ENCODE measurements at regions not wholly inside any gene's neighbourhood (a gene's known extent, or its start where the extent isn't known, plus 50 kb on each side); places are given as distances from the start of the nearest gene placed in this dataset.
"Not testable (repeated sequence)": the region's sequence is repeated elsewhere in the genome, so short reads cannot be mapped to it uniquely, and the experiment has no call there.

DNA sequence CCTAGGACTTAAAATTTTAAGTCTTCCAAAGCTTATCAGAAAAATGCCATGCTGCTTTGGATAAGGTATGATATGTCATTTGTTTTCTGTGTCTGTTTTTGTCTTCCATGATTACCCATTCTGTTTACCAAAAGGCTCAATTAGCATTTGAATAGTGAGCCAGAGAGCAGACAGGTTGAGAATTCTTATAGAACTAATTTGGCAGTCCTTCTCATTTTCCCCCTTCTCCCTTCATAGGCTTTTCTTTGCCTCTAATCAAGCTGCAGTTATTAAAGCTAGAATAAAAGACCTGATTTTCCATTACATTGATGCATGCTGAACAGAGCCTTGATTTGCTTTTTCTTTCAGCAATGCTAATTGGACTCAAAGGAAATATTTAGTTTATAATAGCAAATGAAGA, 993.0 kb downstream of the MAT2B start:
- no peak for DNase-seq (ENCODE audit: low read depth in 2 of 2)

DNA sequence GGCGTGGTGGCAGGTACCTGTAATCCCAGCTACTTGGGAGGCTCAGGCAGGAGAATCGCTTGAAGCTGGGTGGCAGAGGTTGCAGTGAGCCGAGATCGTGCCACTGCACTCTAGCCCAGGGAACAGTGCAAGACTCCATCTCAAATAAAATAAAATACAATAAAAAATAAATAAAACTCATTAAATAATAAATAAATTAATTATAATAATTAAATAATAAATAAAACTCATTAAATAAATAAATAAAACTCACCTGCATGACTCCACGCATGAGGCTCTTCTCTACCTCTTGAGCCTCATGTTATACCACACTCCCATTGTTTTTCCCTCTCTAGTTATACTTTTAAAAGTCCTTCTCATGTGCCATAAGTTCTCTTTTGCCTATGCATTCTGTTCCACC, 995.4 kb downstream of the MAT2B start:
- DNase-seq (ENCODE audit: low read depth in 2 of 2): no peak

DNA sequence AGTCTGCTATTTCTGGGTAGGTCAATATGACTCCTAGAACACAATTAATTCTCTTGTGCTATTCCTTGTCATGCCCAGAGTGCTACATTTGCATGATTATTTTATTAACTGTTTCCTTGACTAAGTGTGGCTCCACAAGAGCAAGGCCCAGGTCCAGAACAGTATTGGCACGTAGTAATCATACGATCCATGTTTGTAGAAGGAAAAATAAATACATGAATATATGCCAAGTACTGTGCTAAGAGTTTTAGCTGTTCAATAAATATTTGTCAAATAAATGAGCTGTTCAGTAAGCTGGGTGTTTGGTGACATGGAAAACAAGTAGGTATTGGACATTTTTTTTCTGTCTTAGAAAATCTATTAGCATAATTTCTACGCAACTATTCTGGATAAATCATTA, 995.9 kb downstream of the MAT2B start:
- DNase-seq (ENCODE audit: low read depth in 2 of 2): no peak

DNA sequence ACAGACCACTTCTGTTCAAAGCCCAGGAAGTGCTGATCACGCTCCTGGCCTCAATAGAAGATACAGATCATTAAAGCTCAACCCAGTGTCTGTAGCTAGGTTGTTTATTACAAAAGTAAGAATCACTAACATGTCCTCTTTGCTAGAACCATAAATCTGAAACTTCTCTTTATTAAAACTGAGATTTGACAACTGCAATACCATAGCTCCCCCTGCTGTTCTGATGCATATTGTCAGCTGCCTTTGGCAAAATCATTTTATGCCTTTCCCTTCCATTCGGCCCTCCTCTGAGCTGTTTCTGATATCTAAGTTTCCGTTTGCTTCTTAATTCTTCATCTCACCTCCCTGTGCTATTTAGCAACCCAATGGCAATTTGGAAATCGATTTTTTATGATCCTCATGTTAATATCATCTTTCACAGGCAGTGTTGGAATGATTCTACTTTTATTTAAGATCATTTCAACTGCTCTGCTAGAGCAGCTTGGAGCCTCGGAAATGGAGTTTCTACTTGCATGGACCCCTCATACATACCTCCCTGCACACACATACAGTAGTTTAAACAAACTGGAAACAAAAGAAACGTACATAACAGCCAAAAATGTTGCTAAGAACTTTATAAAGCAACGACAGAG, 998.8 kb downstream of the MAT2B start:
- no peak for DNase-seq (ENCODE audit: low read depth in 2 of 2)

DNA sequence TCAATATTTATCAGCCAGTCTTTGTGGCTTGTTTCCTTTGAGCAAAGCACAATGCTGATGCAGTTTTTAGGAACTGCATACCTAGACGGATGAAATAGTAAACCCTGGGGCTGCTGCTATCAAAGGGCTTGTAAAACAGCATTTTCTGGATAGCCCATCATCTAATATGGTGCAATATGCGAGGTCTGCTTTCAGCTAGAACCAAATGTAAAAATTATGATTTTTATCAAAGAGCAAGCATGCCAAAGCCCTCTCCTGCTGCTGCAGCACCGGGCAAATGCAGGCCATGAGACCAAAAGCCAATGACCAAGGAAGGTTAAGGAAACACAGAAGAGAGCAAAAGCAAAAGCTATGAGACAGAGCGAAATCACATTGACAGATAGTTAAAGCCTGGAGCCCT, 1000.4 kb downstream of the MAT2B start:
- no peak for DNase-seq (ENCODE audit: low read depth in 2 of 2)

DNA sequence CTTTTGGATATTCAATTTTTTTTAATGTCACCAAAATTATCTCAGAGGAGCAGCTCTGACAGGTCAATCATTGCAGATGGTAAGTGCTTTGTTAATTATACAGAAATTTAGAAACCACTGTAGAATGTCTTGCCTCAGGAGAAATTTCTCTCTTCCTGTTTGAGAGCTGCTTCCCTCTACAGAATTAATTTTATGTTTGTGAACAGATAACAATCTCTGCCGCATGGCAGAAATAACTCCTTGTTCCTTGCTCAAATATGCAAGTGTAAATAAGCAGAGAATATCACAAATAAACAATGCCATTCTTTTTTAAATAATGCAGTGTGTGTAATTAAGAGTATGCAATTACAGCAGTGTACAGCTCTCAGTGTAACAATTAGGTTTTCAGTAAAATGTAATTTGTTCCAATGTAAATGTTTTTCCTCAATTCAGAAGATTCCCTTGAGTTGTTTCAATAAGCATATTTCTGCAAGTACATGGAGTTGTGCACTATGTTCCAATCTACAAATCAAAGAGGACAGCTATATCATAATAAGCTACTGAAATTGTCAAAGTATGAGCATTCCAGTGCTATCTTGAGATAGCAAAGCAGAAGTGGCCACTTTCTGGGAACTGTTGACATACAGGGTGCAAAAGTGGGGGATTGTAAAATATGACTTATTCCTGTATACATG, 1012.8 kb downstream of the MAT2B start:
- DNase-seq (ENCODE audit: low read depth in 2 of 2): no peak

DNA sequence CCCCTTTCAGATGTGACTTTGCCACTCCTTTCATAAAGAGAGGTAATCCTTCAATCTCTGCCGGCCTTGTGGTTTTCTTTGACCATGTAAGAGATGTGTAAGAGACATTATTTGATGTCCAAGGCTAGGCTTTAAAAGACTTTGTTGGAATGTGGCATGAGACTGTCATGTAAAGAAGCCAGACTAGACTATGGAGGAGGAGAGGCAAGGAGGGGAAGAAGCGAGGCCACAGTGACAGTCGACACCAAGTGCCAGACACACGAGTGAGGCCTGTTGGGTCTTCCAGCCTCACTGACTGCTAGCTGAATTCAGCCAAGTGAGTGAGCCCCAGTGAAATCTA, 1013.3 kb downstream of the MAT2B start:
- no peak for DNase-seq (ENCODE audit: low read depth in 2 of 2)

DNA sequence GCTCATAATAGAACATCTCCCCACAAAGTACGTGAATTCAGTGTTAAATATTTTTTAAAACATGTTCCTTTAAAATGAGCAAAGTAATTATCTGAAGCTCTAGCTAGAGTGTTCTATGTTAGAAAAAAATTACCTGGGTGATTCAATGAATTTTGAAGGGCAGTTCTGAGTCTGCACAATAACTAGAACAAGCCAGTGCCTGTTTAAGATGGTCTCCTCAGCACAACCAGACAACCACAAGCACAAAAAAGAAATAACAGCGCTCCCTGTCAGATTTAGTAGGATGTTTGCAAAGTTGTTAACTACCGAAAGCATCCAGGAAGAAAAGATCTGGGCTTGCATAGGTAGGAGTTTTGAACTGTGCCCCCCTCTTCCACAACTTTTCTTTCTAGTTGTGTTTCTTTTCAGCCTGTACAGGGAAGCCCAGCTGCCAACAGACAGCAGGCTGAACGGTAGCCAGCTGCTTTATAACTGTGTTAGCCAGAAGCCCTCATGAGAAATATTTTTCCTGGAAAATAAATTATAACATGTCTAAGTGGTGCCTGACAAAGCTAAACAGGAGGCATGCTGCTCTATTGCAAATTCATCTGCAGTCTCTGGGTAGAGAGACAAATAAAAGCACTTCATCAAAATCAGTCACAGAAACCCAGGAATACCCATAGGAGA, 1026.9 kb downstream of the MAT2B start:
- no peak for DNase-seq (ENCODE audit: low read depth in 2 of 2)

DNA sequence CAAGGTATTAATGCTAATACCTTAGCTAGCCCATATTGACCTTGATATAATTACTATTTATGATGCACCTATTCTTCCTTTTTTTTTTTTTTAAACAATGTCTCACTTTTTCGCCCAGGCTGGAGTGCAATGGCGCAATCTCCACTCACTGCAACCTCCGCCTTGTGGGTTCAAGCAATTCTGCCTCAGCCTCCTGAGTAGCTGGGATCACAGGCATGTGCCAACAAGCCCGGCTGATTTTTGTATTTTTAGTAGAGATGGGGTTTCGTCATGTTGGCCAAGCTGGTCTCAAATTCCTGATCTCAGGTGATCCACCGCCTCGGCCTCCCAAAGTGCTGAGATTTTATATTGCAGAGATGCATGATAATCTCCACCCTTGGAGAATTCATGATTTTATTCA, 1028.0 kb downstream of the MAT2B start:
- not testable (repeated sequence) for DNase-seq (ENCODE audit: low read depth in 2 of 2)

DNA sequence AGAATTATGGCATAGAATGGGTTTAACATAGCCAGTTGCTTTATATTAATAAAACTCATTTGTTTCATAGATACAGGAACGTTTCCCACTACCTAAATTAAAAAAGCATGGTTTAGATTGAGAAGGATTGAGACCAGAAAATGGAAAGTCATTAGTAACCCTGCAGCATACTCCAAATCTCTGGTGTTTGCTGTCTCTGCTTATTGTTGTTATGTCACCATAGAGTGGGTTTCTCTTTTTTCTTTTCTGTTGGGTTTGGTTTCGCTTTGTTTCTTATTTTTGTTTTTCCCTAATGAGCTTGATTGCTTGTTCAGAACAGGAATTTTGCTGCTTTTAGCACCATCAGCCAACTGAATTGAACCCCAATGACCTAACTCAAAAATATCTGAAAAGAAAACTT, 1034.8 kb downstream of the MAT2B start:
- DNase-seq (ENCODE audit: low read depth in 2 of 2): no peak

DNA sequence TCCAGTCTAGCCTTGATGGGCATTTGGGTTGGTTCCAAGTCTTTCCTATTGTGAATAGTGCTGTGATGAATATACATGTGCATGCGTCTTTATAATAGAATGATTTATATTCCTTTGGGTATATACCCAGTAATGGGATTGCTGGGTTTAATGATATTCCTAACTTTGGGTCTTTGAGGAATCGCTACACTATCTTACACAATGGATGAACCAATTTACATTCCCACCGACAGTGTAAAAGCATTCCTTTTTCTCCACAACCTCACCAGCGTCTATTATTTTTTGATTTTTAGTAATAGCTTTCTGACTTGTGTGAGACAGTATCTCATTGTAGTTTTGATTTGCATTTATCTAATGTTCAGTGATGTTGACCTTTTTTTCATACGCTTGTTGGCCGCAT, 1040.1 kb downstream of the MAT2B start:
- DNase-seq (ENCODE audit: low read depth in 2 of 2): no peak

DNA sequence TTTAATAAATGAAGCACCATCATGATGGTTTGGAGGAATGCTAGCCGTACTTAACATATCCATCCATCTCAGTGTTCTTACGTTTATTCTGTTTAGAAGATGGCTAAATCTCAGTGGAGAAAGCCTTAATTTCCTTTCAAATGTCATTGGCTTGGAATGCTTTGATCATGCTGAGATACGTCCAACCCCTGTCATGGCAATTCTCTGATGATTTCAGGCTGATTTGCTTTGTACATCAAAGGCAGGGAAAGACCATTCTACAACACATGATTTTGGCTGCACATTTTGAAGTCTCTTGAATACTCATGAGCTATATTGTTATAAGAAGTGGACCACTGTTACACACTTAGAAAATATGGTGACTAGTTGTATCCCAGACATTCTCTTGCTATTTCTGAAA, 1048.4 kb downstream of the MAT2B start:
- DNase-seq (ENCODE audit: low read depth in 2 of 2): no peak

DNA sequence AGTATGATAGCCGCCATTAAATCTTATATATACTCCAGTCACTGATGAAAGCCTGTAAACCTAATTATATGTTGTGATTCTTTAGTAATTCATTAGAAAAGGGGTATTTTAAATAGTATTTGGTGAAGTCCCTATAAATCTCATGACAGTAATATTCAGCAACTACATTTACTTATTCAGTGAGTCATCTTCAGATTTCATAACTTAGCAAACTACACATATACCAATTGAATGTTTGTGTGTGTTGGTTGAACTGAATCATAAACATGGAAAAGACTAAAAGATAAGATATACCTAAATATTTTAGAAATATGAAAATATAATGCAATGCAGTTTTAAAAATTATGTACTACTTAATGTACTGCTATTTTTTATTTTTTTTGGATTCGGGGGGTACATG, 1050.4 kb downstream of the MAT2B start:
- no peak for DNase-seq (ENCODE audit: low read depth in 2 of 2)

DNA sequence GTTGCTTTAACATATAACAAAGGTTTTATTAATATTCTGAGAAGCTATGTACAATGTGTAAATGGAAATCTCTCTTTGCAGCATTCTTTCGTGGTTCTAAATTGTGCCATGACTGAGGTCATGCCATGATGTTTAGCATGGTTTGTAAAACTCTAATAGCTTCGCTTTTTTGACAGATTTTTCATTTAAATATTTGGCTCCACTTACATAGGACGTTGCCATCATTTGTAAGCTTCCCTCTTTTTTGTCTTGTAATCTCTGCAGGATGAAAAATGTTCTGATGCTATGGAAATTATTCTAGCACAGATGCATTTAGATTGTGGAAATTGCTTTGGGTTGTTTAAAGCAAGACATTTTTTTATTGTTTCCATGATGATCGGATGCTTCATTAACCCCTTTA, 1054.8 kb downstream of the MAT2B start:
- DNase-seq (ENCODE audit: low read depth in 2 of 2): no peak

DNA sequence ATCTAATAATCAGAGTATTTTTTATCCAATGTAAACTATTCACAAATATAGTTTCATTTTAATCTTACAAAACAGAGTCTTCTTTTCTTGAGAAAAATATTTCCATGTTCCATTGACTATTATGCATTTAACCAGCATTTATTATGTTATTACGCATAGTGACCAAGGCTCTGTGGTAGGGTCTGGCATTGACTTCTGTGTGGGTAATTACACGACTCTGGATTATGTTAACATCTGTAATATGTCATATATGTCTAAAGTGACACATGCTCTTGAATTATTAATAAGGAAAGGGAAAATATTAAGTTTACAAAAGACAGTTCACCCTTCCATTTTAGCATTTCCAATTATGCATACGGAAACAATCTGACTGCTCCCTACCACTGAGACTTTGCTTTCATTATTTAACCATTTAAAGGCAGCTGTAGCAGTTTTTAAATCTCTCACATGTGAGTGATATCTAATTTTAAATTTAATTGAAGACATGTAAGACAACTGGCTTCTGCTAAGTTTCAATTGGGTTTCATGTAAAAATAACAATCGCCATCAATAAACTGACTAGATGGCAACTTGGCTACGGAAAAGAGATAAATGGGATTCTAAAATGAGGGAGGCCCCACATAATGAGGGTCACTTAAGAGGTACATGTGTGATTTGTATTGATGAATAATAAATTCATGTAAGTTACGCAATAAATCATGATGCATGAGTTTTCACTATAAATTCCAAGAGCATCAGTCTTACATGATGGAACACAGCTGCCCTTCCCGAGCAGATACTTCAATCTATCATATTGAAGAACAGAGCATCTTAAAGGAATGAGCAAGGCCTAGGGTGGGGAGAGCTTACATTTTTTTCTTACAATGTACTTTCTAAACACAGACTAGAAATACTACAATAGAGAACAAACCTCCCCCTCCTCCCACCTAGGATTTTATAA, 1056.8 kb downstream of the MAT2B start:
- DNase-seq (ENCODE audit: low read depth in 2 of 2): no peak

DNA sequence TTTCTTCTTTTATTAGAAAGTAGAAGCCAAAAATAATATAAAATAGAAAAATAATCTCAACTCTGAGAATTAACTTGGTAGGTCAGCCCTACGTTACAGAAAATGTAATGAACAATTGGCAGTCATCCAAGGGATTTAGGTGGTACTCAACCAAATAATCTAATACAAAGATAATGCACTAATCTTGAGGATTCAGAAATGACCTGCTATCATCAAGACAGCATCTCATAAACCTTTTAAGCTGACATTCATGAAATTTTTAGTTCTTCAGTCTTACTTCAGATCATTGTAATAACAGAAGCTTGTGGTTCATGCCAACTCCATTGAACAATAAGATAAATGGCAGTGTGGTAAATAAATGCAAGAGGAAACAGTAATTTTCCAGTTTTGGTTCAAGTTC, 1058.0 kb downstream of the MAT2B start:
- no peak for DNase-seq (ENCODE audit: low read depth in 2 of 2)

DNA sequence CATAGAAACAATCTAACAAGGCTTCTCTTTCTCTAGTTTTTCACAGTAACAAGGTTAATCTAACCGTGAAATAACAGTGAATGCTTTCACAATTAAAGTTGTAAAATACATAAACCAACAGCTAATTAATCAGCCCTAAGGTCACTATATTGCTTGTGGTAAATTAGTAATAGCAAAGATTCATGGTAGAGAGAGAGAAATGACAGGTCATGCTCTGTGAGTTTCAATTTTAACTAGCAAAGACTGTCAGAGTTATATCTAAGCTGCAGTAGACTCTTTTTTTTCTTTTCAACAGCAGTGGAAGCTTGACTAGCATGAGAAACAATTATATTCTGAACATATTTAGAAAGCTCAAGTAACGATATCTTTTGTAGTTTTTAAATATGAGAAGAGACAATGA, 1068.0 kb downstream of the MAT2B start:
- DNase-seq (ENCODE audit: low read depth in 2 of 2): no peak

DNA sequence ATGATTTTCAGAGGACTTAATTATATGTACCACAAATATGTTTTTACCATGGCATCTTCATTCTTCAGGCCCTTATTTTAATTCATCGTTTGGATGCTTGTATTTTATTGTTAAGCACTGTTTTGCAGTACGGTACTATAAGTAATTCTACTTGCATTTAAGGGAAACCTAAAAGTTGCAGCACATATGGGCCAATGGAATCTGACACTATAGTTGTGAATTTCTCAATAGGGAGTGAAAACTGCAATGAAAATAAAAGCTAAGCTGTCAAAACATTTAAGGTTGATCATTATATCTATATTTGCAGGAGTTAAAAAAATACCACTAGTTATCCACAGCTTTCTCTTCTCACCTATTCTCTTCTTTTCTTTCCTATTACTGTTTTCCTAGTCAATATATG, 1071.8 kb downstream of the MAT2B start:
- DNase-seq (ENCODE audit: low read depth in 2 of 2): no peak

DNA sequence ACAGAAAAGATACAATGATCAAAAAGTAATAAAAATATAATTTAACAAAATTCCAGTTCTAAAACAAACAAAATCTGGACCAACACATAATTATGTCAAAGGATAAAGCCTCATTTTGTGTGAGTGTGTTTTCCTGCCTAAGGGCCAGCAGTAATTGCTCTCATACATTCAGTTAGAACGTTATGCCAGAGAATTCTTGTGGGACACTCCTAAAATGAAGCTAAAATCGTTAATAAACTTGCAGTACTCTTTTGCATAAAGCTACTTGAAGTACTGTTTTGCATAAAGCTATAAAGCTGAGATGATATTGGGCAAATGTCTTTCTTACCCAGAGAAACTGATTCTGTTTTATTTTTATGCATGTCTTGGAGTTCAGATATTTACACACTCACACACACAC, 1072.3 kb downstream of the MAT2B start:
- DNase-seq (ENCODE audit: low read depth in 2 of 2): no peak

DNA sequence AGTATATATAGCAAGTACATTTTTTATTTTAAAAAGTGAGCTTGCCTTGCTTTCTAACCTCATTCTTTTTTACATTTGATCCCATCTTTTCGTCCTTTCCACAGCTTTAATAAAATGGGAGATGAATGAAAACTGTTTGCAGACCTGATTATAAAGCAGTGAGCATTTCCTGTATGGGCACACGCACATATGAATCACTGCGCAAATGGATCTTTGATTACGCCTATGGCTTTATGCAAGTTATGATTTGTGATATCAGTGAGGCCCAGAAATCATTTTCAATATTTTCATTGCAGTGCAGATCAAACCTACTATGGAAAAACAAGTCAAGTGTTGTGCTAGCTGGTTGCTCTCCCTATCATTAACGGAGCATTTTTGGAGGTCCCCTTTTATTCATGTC, 1073.0 kb downstream of the MAT2B start:
- DNase-seq (ENCODE audit: low read depth in 2 of 2): no peak

DNA sequence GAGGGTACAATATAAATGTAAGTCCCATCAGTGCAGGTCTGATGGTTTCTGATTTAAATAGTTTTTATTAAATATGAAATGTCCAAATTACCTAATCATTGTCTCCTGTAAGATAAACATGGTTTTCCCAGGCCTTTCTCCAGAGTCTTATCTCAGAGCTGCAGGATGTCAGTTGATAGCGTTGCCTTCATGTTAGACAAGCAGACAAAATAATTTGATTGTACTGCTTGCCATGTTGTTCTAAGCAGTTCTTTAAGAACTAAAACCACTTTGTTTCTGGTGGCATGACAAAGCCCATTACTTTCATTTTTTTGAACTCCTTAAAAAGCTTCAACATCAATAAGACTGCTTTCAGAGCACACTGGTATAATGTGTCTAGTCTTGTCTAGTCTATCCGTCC, 1073.5 kb downstream of the MAT2B start:
- no peak for DNase-seq (ENCODE audit: low read depth in 2 of 2)

DNA sequence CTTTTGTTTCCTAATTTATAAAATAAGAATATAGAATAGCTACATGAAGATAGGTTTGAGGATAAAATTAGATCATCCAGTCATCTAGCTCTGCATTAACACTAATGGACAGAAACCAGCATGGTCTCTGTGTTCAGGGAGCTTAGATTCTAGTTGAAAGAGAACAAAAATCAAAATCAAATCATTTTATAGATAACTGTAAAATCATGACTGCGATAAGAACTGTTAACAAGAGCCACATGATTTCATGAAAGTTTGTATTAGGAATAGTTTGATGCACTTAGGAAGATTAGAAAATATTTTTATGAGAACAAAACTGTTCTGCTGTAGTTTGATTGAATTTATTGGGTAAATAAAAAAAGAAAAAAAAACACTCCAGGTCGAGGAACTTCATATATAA, 1074.7 kb downstream of the MAT2B start:
- no peak for DNase-seq (ENCODE audit: low read depth in 2 of 2)

DNA sequence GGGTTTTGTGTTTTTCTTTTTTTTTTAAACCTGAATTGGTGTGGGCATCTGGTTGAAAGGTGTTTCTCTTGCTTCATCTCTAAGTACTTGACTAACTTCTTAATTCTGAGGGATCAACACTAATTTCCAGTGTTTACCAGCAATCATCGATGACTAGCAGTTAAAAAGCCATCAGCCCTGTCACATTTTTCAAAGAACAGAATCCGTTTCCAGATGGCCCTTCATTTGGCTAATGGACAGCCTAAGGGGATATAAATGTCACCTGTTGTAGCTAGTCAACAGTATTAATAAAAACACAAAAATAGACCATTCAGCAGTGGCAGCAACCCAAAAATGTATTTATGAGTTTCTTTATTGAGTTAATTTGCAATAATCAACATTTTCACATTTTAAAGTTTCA, 1076.5 kb downstream of the MAT2B start:
- no peak for DNase-seq (ENCODE audit: low read depth in 2 of 2)

Data from stimulated activated CD4-positive, alpha-beta T cell treated with anti-CD3 and anti-CD28 coated beads, Interleukin-1b, Interleukin-23, amount 100 ng/mL, for 4 hours (primary cell).